IPS DF 6.9 (cell line): ENCODE measurements at regions not wholly inside any gene's neighbourhood (a gene's known extent, or its start where the extent isn't known, plus 50 kb on each side); places are given as distances from the start of the nearest gene placed in this dataset.
"Not testable (repeated sequence)": the region's sequence is repeated elsewhere in the genome, so short reads cannot be mapped to it uniquely, and the experiment has no call there.

Experiments used
- DNase-seq: peaks from one replicate; pipeline ENCODE4 v3.0.0-alpha.2; 2013; ENCODE audit warnings: low read depth, low spot score
- H3K27ac ChIP-seq: one replicate; pipeline ENCODE4 v1.5.1; 2013; ENCODE audit warnings: low read length, control low read depth
- H3K27me3 ChIP-seq: 2 replicates; pipeline ENCODE4 v1.6.1; 2013; ENCODE audit warnings: mild to moderate bottlenecking, low read length; ENCODE audit not compliant: control insufficient read depth, insufficient read depth
- H3K36me3 ChIP-seq: 2 replicates; pipeline ENCODE4 v1.6.1; 2013; ENCODE audit warnings: low read length; ENCODE audit not compliant: control insufficient read depth, insufficient read depth
- H3K4me1 ChIP-seq: 2 replicates; pipeline ENCODE4 v1.6.1; 2013; ENCODE audit warnings: low read length; ENCODE audit not compliant: control insufficient read depth, insufficient read depth
- H3K4me3 ChIP-seq: 2 replicates; pipeline ENCODE4 v1.5.1; 2013; ENCODE audit warnings: mild to moderate bottlenecking, low read length
- H3K9me3 ChIP-seq: 2 replicates; pipeline ENCODE4 v1.6.1; 2013; ENCODE audit warnings: low read length, inconsistent platforms; ENCODE audit not compliant: control insufficient read depth, insufficient read depth
- WGBS: extraction: QIAGEN DNeasy Blood & Tissue Kit; methylation state at CpG from one replicate; pipeline ENCODE4 v1.1.7; 2013; ENCODE audit warnings: mixed read lengths, missing lambda C conversion rate; ENCODE audit not compliant: insufficient read length, insufficient coverage; 5-methylcytosine and 5-hydroxymethylcytosine counted together

GRCh38 chr7:26991796-26992195, 104.0 kb downstream of the HOXA1 start:
- H3K4me3 ChIP-seq, result no peak overlapping the region
- no peak for DNase-seq
- WGBS, result no CpG with 5 or more reads among the region's 6 CpGs

GRCh38 chr7:26989897-26990670, 105.7 kb downstream of the HOXA1 start:
- DNase-seq, result no peak
- no CpG with 5 or more reads among the region's 3 CpGs for WGBS
- Histone ChIP-seq H3K36me3 (no peaks in the 10 kb centered on the region), H3K9me3 (no peaks in the 10 kb centered on the region), H3K27ac (no peak overlapping the region), H3K27me3 (peaks cover 2% of the 10 kb centered on the region; the same call in 1 of the 2 replicates), H3K4me1 (no peaks in the 10 kb centered on the region), H3K4me3 (no peak overlapping the region)

More at GRCh38 chr7:26991796-26992195, 104.0 kb downstream of the HOXA1 start:
- H3K36me3 ChIP-seq, result no peaks in the 10 kb centered on the region
- H3K9me3 ChIP-seq, result no peaks in the 10 kb centered on the region
- H3K27ac ChIP-seq, result no peak overlapping the region
- H3K27me3 ChIP-seq, result peaks cover 2% of the 10 kb centered on the region; the same call in 1 of the 2 replicates
- no peaks in the 10 kb centered on the region for H3K4me1 ChIP-seq

- H3K9me3 ChIP-seq, result no peaks in the 10 kb centered on the region
- no peaks in the 10 kb centered on the region for H3K36me3 ChIP-seq
- no peaks in the 10 kb centered on the region for H3K4me1 ChIP-seq
- H3K4me3 ChIP-seq, result no peak overlapping the region
- no peak overlapping the region for H3K27ac ChIP-seq
- no peaks in the 10 kb centered on the region; the same call in 1 of the 2 replicates for H3K27me3 ChIP-seq
- no peak for DNase-seq
- WGBS, result no CpG with 5 or more reads among the region's 9 CpGs
These were observed 106.9 kb downstream of the HOXA1 start for GRCh38 chr7:26988836-26989374.

- no peaks in the 10 kb centered on the region for H3K9me3 ChIP-seq
- H3K4me1 ChIP-seq, result no peaks in the 10 kb centered on the region
- H3K36me3 ChIP-seq, result no peaks in the 10 kb centered on the region
- no peak for DNase-seq
- H3K4me3 ChIP-seq, result no peak overlapping the region
- WGBS, result no CpG with 5 or more reads among the region's 3 CpGs
- H3K27me3 ChIP-seq, result no peaks in the 10 kb centered on the region
- H3K27ac ChIP-seq, result no peak overlapping the region
These were observed 108.5 kb downstream of the HOXA1 start for GRCh38 chr7:26987338-26987737.

GRCh38 chr7:26978146-26978545, 113.8 kb upstream of the SKAP2 start:
- H3K27me3 ChIP-seq, result no peaks in the 10 kb centered on the region
- no peak overlapping the region for H3K4me3 ChIP-seq
- H3K27ac ChIP-seq, result no peak overlapping the region
- no peaks in the 10 kb centered on the region for H3K9me3 ChIP-seq
- DNase-seq, result no peak
- no peaks in the 10 kb centered on the region for H3K4me1 ChIP-seq
- WGBS, result no CpG with 5 or more reads among the region's 2 CpGs
- no peaks in the 10 kb centered on the region for H3K36me3 ChIP-seq

- no peak overlapping the region for H3K27ac ChIP-seq
- H3K27me3 ChIP-seq, result no peaks in the 10 kb centered on the region
- H3K4me3 ChIP-seq, result no peak overlapping the region
- no peaks in the 10 kb centered on the region for H3K4me1 ChIP-seq
- H3K9me3 ChIP-seq, result no peaks in the 10 kb centered on the region
- DNase-seq, result no peak
- H3K36me3 ChIP-seq, result no peaks in the 10 kb centered on the region
These were observed 112.5 kb upstream of the SKAP2 start for GRCh38 chr7:26976840-26977239.

GRCh38 chr7:26971924-26972323, 107.5 kb upstream of the SKAP2 start:
- H3K4me1 ChIP-seq, H3K4me3 ChIP-seq, H3K27ac ChIP-seq, DNase-seq, H3K36me3 ChIP-seq, H3K9me3 ChIP-seq, H3K27me3 ChIP-seq: not testable (repeated sequence)
- WGBS, result no CpG with 5 or more reads among the region's 2 CpGs

GRCh38 chr7:26965724-26966123, 101.3 kb upstream of the SKAP2 start:
- DNase-seq, result no peak
- no peak overlapping the region for H3K27ac ChIP-seq
- H3K36me3 ChIP-seq, result no peaks in the 10 kb centered on the region
- H3K9me3 ChIP-seq, result no peaks in the 10 kb centered on the region
- H3K4me3 ChIP-seq, result no peak overlapping the region
- WGBS, result no CpG with 5 or more reads among the region's 3 CpGs
- no peaks in the 10 kb centered on the region for H3K4me1 ChIP-seq
- no peaks in the 10 kb centered on the region for H3K27me3 ChIP-seq

- no peak for DNase-seq
- Histone ChIP-seq H3K27me3 (no peaks in the 10 kb centered on the region), H3K4me1 (no peaks in the 10 kb centered on the region), H3K9me3 (no peaks in the 10 kb centered on the region), H3K36me3 (no peaks in the 10 kb centered on the region), H3K27ac (no peak overlapping the region), H3K4me3 (no peak overlapping the region)
- no CpG with 5 or more reads among the region's 2 CpGs for WGBS
These were observed 99.9 kb upstream of the SKAP2 start for GRCh38 chr7:26964156-26964808.

- no peak overlapping the region for H3K27ac ChIP-seq
- no peaks in the 10 kb centered on the region for H3K36me3 ChIP-seq
- H3K4me3 ChIP-seq, result no peak overlapping the region
- H3K9me3 ChIP-seq, result no peaks in the 10 kb centered on the region
- no peak for DNase-seq
- H3K4me1 ChIP-seq, result no peaks in the 10 kb centered on the region
- H3K27me3 ChIP-seq, result no peaks in the 10 kb centered on the region
- no CpG with 5 or more reads among the region's 3 CpGs for WGBS
These were observed 94.9 kb upstream of the SKAP2 start for GRCh38 chr7:26959290-26959689.
